AG09319 (cell line): ENCODE measurements at regions not wholly inside any gene's neighbourhood (a gene's known extent, or its start where the extent isn't known, plus 50 kb on each side); places are given as distances from the start of the nearest gene placed in this dataset.

Experiments
- DNase-seq: peaks from one replicate; pipeline ENCODE4 v3.0.0-alpha.2; 2010; ENCODE audit warnings: low read depth; ENCODE audit errors: extremely low read depth
- CTCF ChIP-seq: IDR thresholded peaks from 2 replicates; pipeline ENCODE4 v1.5.1; 2011; ENCODE audit warnings: low read depth, mild to moderate bottlenecking, inconsistent platforms, low read length, moderate library complexity

- DNase-seq, result no peak
- TF ChIP-seq CTCF, result no peak
These were observed 263.0 kb downstream of the DUSP6 start for GRCh38 chr12:89089264-89089663.

GRCh38 chr12:89087876-89088275, 264.4 kb downstream of the DUSP6 start:
- no peak for TF ChIP-seq CTCF
- no peak for DNase-seq

GRCh38 chr12:89087149-89087825, 265.0 kb downstream of the DUSP6 start:
- DNase-seq, result no peak
- no peak for TF ChIP-seq CTCF

GRCh38 chr12:89085421-89085820, 266.9 kb downstream of the DUSP6 start:
- DNase-seq, result no peak
- no peak for TF ChIP-seq CTCF

- no peak for DNase-seq
- TF ChIP-seq CTCF, result no peak
These were observed 267.6 kb downstream of the DUSP6 start for GRCh38 chr12:89084751-89085150.

- no peak for TF ChIP-seq CTCF
These were observed 268.8 kb downstream of the DUSP6 start for GRCh38 chr12:89083491-89083890.

GRCh38 chr12:89082370-89082753, 269.9 kb downstream of the DUSP6 start:
- TF ChIP-seq CTCF, result no peak
- no peak for DNase-seq

More at GRCh38 chr12:89083491-89083890, 268.8 kb downstream of the DUSP6 start:
- DNase-seq, result no peak
